Endothelial cell of umbilical vein (primary cell): ENCODE measurements at regions not wholly inside any gene's neighbourhood (a gene's known extent, or its start where the extent isn't known, plus 50 kb on each side); places are given as distances from the start of the nearest gene placed in this dataset.

ENCODE experiments used
- BruUV-seq: library from RNA; stranded (reverse); fragments of 400-500 nt; replicated peaks from 2 replicates; lab custom pipeline; 2021; lab: Mats Ljungman, UMichigan
- CTCF ChIA-PET: fragments of 300-600, 350-600 bp; sonication (Branson Sonifier 250); formaldehyde crosslinking; loops from one replicate; lab custom pipeline; 2021; ENCODE audit warnings: antibody characterized with exemption, inconsistent platforms; lab: Charles Lee
- POLR2A ChIA-PET: fragments of 300-600, 350-600 bp; sonication (Branson Sonifier 250); formaldehyde crosslinking; loops from one replicate; lab custom pipeline; 2021; ENCODE audit warnings: antibody characterized with exemption, inconsistent platforms; lab: Charles Lee
- DNase-seq: peaks from one replicate; pipeline ENCODE4 v3.0.0-alpha.2; 2011; ENCODE audit warnings: low read depth, low spot score
- FAIRE-seq: peaks from 2 replicates; lab custom pipeline; 2011; peaks lifted over from hg19 to GRCh38; lab: Jason Lieb, UNC
- H2AFZ ChIP-seq: 2 replicates; pipeline ENCODE4 v1.6.0; 2012; ENCODE audit warnings: low read depth, low read length, control low read depth, inconsistent platforms
- H3K27ac ChIP-seq: 2 replicates; pipeline ENCODE4 v1.5.1; 2011; ENCODE audit warnings: low read depth, mild to moderate bottlenecking, control low read depth, low read length, moderate library complexity; ENCODE audit not compliant: insufficient read depth
- H3K27me3 ChIP-seq, 2 experiments: 2 replicates each; pipeline versions ENCODE4 v1.6.0 to v1.6.1; 2011; ENCODE audit warnings: low read length in 2 of 2, mixed read lengths in 1 of 2; ENCODE audit not compliant: control insufficient read depth in 2 of 2, insufficient read depth in 2 of 2
- H3K36me3 ChIP-seq, 2 experiments: 2 replicates in 1 of 2; 3 replicates in 1 of 2; pipeline ENCODE4 v1.5.1; 2011; ENCODE audit warnings: low read length in 2 of 2, mild to moderate bottlenecking in 1 of 2, moderate library complexity in 1 of 2; ENCODE audit not compliant: control insufficient read depth in 2 of 2, insufficient read depth in 2 of 2; ENCODE audit errors: extremely low read depth in 1 of 2
- H3K4me1 ChIP-seq: 3 replicates; pipeline ENCODE4 v1.5.1; 2011; ENCODE audit warnings: mild to moderate bottlenecking, low read length; ENCODE audit not compliant: control insufficient read depth, insufficient read depth; ENCODE audit errors: extremely low read depth
- H3K4me2 ChIP-seq: 2 replicates; pipeline ENCODE4 v1.6.1; 2011; ENCODE audit warnings: low read length, control low read depth, mixed read lengths; ENCODE audit not compliant: insufficient read depth
- H3K4me3 ChIP-seq, 3 experiments: fragments of 200-600 bp in 1 of 3; sonication (generic), shearing (Covaris generic) in 1 of 3; replicated peaks in 1 of 3; 2 replicates each; pipeline ENCODE4 v1.5.1; 2011 to 2016; ENCODE audit warnings: control low read depth in 3 of 3, low read length in 3 of 3, mild to moderate bottlenecking in 2 of 3, inconsistent platforms in 1 of 3, low read depth in 1 of 3, moderate library complexity in 1 of 3; ENCODE audit not compliant: insufficient read depth in 1 of 3
- H3K79me2 ChIP-seq: 2 replicates; pipeline ENCODE4 v1.6.0; 2012; ENCODE audit warnings: low read length, inconsistent platforms; ENCODE audit not compliant: control insufficient read depth, insufficient read depth
- H3K9ac ChIP-seq: replicated peaks from 2 replicates; pipeline ENCODE3; 2011; ENCODE audit warnings: low read length, control low read depth; ENCODE audit not compliant: insufficient read depth; ENCODE audit errors: extremely low read depth
- H3K9me1 ChIP-seq: replicated peaks from 3 replicates; pipeline ENCODE4 v1.6.0; 2011; ENCODE audit warnings: mild to moderate bottlenecking, low read length; ENCODE audit not compliant: control insufficient read depth, insufficient read depth; ENCODE audit errors: extremely low read depth
- H3K9me3 ChIP-seq: replicated peaks from 2 replicates; pipeline ENCODE4 v1.5.1; 2012; ENCODE audit warnings: low read length, inconsistent platforms; ENCODE audit not compliant: control insufficient read depth, insufficient read depth
- H4K20me1 ChIP-seq: replicated peaks from 2 replicates; pipeline ENCODE3; 2011; ENCODE audit warnings: mild to moderate bottlenecking, low read length; ENCODE audit not compliant: control insufficient read depth, insufficient read depth; ENCODE audit errors: extremely low read depth
- EZH2 ChIP-seq: IDR thresholded peaks from 2 replicates; pipeline ENCODE4 v1.6.1; 2012; ENCODE audit warnings: borderline replicate concordance, low read depth, mild to moderate bottlenecking, moderate library complexity, low read length, inconsistent platforms; ENCODE audit not compliant: severe bottlenecking
- FOS ChIP-seq: IDR thresholded peaks from 2 replicates; pipeline ENCODE4 v1.6.1; 2011; ENCODE audit warnings: mild to moderate bottlenecking, low read length, moderate library complexity, borderline replicate concordance; ENCODE audit not compliant: insufficient read depth
- GATA2 ChIP-seq: IDR thresholded peaks from 2 replicates; pipeline ENCODE4 v1.7.0; 2011; ENCODE audit warnings: low read depth, mild to moderate bottlenecking, moderate library complexity, mixed read lengths, low read length; ENCODE audit not compliant: insufficient read length, insufficient read depth
- JUN ChIP-seq: IDR thresholded peaks from 2 replicates; pipeline ENCODE4 v1.6.1; 2011; ENCODE audit warnings: borderline replicate concordance, low read depth; ENCODE audit not compliant: insufficient read length, insufficient read depth
- MAX ChIP-seq: IDR thresholded peaks from 2 replicates; pipeline ENCODE4 v1.6.1; 2011; ENCODE audit not compliant: insufficient read depth, insufficient read length
- MYC ChIP-seq: IDR thresholded peaks from one replicate; pipeline ENCODE4 v1.6.1; 2011; ENCODE audit warnings: mild to moderate bottlenecking, low read depth, low read length
- POLR2A ChIP-seq: IDR thresholded peaks from 2 replicates; pipeline ENCODE4 v1.6.1; 2012; ENCODE audit warnings: low read depth, mild to moderate bottlenecking, control low read depth, low read length
- POLR2AphosphoS5 ChIP-seq: IDR thresholded peaks from 2 replicates; pipeline ENCODE4 v1.6.1; 2012; ENCODE audit warnings: low read depth, mild to moderate bottlenecking, control low read depth, low read length, moderate library complexity; ENCODE audit not compliant: insufficient read depth
- dilution Hi-C: fragments of 300-500 bp; cut with MboI; formaldehyde crosslinking; loops from one replicate; pipeline ENCODE4 v1.15.0; 2019; ENCODE audit warnings: low sequenced_read_pairs; ENCODE audit not compliant: extremely low pct_ligation_motif_present
- intact Hi-C: fragments of 100-400 bp; cut with micrococcal nuclease; formaldehyde crosslinking; loops from one replicate; pipeline ENCODE4 v1.10.0; 2022
- TF ChIP-seq, protein P1 (sequence below), 2 donors: IDR thresholded peaks; 1 replicate in 1 of 2; 2 replicates in 1 of 2; pipeline ENCODE4 v1.5.1; 2011; ENCODE audit warnings: low read length in 2 of 2, mild to moderate bottlenecking in 2 of 2, moderate library complexity in 2 of 2, control low read depth in 1 of 2, inconsistent platforms in 1 of 2, low read depth in 1 of 2; ENCODE audit not compliant: insufficient read depth in 1 of 2; ENCODE audit errors: extremely low read depth in 1 of 2

DNA sequence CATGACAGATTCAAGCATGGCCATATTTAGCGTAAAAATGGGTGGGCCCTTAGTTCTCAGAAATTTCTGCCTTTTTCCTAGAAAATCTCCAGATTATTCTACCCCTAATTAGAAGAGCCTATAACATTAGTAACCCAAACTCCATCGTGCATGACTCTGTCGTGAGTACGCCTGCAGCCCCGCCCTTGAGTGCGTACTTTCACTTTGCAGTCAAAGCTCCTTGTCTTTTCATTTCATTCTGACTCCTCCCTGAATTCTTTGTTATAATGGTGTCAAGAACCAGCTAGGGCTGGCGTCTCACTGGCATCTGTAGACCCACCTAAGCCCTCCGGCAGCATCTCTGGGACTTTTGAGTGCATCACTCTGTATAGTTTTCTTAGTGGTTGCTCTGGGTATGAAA, 61.7 kb upstream of the NOX3 start:
- no peaks in the 10 kb centered on the region for H3K9me1 ChIP-seq
- BruUV-seq, result no TSS peak
- no peaks in the 10 kb centered on the region for H3K4me1 ChIP-seq
- H4K20me1 ChIP-seq, result no peaks in the 10 kb centered on the region
- no peaks in the 10 kb centered on the region for H3K36me3 ChIP-seq
- TF ChIP-seq, protein P1, sequence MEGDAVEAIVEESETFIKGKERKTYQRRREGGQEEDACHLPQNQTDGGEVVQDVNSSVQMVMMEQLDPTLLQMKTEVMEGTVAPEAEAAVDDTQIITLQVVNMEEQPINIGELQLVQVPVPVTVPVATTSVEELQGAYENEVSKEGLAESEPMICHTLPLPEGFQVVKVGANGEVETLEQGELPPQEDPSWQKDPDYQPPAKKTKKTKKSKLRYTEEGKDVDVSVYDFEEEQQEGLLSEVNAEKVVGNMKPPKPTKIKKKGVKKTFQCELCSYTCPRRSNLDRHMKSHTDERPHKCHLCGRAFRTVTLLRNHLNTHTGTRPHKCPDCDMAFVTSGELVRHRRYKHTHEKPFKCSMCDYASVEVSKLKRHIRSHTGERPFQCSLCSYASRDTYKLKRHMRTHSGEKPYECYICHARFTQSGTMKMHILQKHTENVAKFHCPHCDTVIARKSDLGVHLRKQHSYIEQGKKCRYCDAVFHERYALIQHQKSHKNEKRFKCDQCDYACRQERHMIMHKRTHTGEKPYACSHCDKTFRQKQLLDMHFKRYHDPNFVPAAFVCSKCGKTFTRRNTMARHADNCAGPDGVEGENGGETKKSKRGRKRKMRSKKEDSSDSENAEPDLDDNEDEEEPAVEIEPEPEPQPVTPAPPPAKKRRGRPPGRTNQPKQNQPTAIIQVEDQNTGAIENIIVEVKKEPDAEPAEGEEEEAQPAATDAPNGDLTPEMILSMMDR (IDR thresholded peaks at IDR 0.05; ENCODE audit: extremely low read depth in 1 of 2, insufficient read depth in 1 of 2, low read depth in 1 of 2, low read length in 2 of 2), result no peak
- TF ChIP-seq MAX, result no peak
- TF ChIP-seq JUN, result no peak
- TF ChIP-seq POLR2A, result no peak
- no peak for TF ChIP-seq POLR2AphosphoS5
- no peak overlapping the region for H2AFZ ChIP-seq
- H3K27me3 ChIP-seq, result no peaks in the 10 kb centered on the region
- H3K9me3 ChIP-seq, result no peaks in the 10 kb centered on the region
- CTCF ChIA-PET, result interaction anchor here (1.2 kb wide), 1 partner anchor 12 kb away, joined by 3 read pairs; no protein-coding TSS in a partner anchor
- H3K79me2 ChIP-seq, result no peaks in the 10 kb centered on the region
- POLR2A ChIA-PET, result no interaction called here
- no peak for FAIRE-seq
- no peak overlapping the region for H3K9ac ChIP-seq
- no peak overlapping the region for H3K4me2 ChIP-seq
- dilution Hi-C loops, result no loop called here
- no peak for DNase-seq
- H3K4me3 ChIP-seq, result no peak overlapping the region
- intact Hi-C loops, result no loop called here
- H3K27ac ChIP-seq, result no peak overlapping the region

GRCh38 chr6:155510879-155511278, 55.2 kb upstream of the NOX3 start:
- CTCF ChIA-PET, result no interaction called here

More at GRCh38 chr6:155510879-155511278, 55.2 kb upstream of the NOX3 start:
- Histone ChIP-seq H3K4me3 (no peak overlapping the region), H3K36me3 (no peaks in the 10 kb centered on the region), H4K20me1 (no peaks in the 10 kb centered on the region), H3K9me1 (no peaks in the 10 kb centered on the region), H3K27me3 (no peaks in the 10 kb centered on the region), H3K27ac (no peak overlapping the region), H3K4me2 (no peak overlapping the region), H3K4me1 (no peaks in the 10 kb centered on the region), H3K9me3 (no peaks in the 10 kb centered on the region), H3K79me2 (no peaks in the 10 kb centered on the region), H2AFZ (no peak overlapping the region), H3K9ac (no peak overlapping the region)
- dilution Hi-C loops, result no loop called here
- no peak for TF ChIP-seq JUN
- TF ChIP-seq EZH2, result no peak
- TF ChIP-seq, protein P1 (IDR thresholded peaks at IDR 0.05; ENCODE audit: extremely low read depth in 1 of 2, insufficient read depth in 1 of 2, low read depth in 1 of 2, low read length in 2 of 2), result no peak
- TF ChIP-seq MAX, result no peak
- no peak for TF ChIP-seq GATA2
- TF ChIP-seq FOS, result no peak
- TF ChIP-seq MYC, result no peak
- intact Hi-C loops, result no loop called here
- DNase-seq (no peak), FAIRE-seq (no peak)
- no TSS peak for BruUV-seq
- POLR2A ChIA-PET, result no interaction called here
